HG02642 (cell line): ENCODE measurements at regions not wholly inside any gene's neighbourhood (a gene's known extent, or its start where the extent isn't known, plus 50 kb on each side); places are given as distances from the start of the nearest gene placed in this dataset.
A peak's percentile ranks its signal among the peaks of the same experiment; 100 is the strongest.

Experiments used
- ATAC-seq: cut with Tn5 transposase; IDR thresholded peaks from one replicate; pipeline ENCODE4 v1.9.1; 2021; ENCODE audit warnings: mild to moderate bottlenecking; ENCODE audit not compliant: unreplicated experiment, poor library complexity

GRCh38 chr9:110105107-110105506 lies 102.9 kb downstream of the C9orf152 start:
- no peak for ATAC-seq

GRCh38 chr9:110106661-110107060 lies 101.3 kb downstream of the C9orf152 start:
- no peak for ATAC-seq

GRCh38 chr9:110109333-110110092 lies 98.4 kb downstream of the C9orf152 start:
- ATAC-seq: no peak

- ATAC-seq: peak; percentile 77
Measured at GRCh38 chr9:110110154-110110553, 97.8 kb downstream of the C9orf152 start.

- ATAC-seq: no peak
Measured at GRCh38 chr9:110111868-110112267, 96.1 kb downstream of the C9orf152 start.

- ATAC-seq: no peak
Measured at GRCh38 chr9:110112792-110113191, 95.2 kb downstream of the C9orf152 start.

GRCh38 chr9:110114086-110114858 lies 93.7 kb downstream of the C9orf152 start:
- no peak for ATAC-seq

GRCh38 chr9:110114859-110115201 lies 93.1 kb downstream of the C9orf152 start:
- ATAC-seq: no peak

GRCh38 chr9:110115341-110115820 lies 92.6 kb downstream of the C9orf152 start:
- no peak for ATAC-seq

- ATAC-seq: no peak
Measured at GRCh38 chr9:110115826-110116542, 92.0 kb downstream of the C9orf152 start.

- no peak for ATAC-seq
Measured at GRCh38 chr9:110116543-110116885, 91.4 kb downstream of the C9orf152 start.

GRCh38 chr9:110121170-110121569 lies 86.8 kb downstream of the C9orf152 start:
- no peak for ATAC-seq

- no peak for ATAC-seq
Measured at GRCh38 chr9:110123341-110124095, 84.4 kb downstream of the C9orf152 start.

- ATAC-seq: no peak
Measured at GRCh38 chr9:110124439-110124838, 83.5 kb downstream of the C9orf152 start.

- no peak for ATAC-seq
Measured at GRCh38 chr9:110125207-110125751, 82.7 kb downstream of the C9orf152 start.

- no peak for ATAC-seq
Measured at GRCh38 chr9:110125763-110126351, 82.1 kb downstream of the C9orf152 start.

GRCh38 chr9:110126499-110126941 lies 81.4 kb downstream of the C9orf152 start:
- ATAC-seq: no peak

GRCh38 chr9:110126986-110127864 lies 80.7 kb downstream of the C9orf152 start:
- no peak for ATAC-seq
